ENCODE measurements at regions not wholly inside any gene's neighbourhood (a gene's known extent, or its start where the extent isn't known, plus 50 kb on each side); places are given as distances from the start of the nearest gene placed in this dataset.

DNA sequence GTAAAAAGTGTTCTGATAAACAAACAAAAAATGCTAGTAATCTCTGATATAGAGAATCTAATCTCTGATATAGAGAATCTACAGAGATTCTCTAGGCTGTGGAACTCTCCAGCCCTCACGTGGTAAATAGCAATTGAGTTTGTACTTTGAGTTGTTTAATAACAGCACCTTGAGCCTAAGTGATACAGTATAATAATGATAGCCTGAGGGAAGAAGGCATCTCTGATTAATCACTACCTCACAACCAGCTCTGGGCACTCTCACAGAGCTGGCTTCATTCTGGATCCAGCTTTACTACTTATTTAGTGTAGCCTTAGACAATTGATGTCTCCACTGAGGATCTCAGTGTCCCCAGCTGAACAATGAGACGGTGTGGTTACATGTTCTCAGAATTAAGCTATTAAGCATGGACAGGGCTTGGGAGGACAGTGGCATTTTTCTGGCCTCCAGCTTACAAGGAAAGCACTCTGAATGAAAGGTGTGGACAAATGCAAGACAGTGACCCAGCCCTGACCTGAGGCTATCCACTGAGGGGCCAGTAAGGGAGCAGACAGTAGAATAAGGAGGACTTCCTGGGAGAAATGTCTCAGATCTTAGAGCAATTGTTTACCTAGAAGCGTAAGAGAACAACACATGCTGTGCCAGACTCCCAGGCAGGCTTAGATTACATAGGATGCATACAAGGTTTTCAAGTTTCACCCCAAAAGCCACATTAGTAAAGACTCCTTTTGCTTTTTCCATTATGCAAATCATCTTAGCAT is 88.7 kb upstream of the DRD2 start:
- WGBS, 3 donors, result 58 to 73% (median 66%) methylated on average over 3 of the region's 3 CpGs
- no peak for DNase-seq
- intact Hi-C loops (cut with DNase I), result no loop called here
- H3K36me3 ChIP-seq (ENCODE audit: insufficient read depth in 1 of 2, low read depth in 1 of 2), result no peaks in the 10 kb centered on the region
- H3K9me3 ChIP-seq, result no peaks in the 10 kb centered on the region
- H3K4me1 ChIP-seq, result no peaks in the 10 kb centered on the region
- no peak overlapping the region for H3K27ac ChIP-seq
- no peaks in the 10 kb centered on the region for H3K27me3 ChIP-seq (ENCODE audit: insufficient read depth in 3 of 3, low read length in 2 of 3)
- TF ChIP-seq, protein P1, sequence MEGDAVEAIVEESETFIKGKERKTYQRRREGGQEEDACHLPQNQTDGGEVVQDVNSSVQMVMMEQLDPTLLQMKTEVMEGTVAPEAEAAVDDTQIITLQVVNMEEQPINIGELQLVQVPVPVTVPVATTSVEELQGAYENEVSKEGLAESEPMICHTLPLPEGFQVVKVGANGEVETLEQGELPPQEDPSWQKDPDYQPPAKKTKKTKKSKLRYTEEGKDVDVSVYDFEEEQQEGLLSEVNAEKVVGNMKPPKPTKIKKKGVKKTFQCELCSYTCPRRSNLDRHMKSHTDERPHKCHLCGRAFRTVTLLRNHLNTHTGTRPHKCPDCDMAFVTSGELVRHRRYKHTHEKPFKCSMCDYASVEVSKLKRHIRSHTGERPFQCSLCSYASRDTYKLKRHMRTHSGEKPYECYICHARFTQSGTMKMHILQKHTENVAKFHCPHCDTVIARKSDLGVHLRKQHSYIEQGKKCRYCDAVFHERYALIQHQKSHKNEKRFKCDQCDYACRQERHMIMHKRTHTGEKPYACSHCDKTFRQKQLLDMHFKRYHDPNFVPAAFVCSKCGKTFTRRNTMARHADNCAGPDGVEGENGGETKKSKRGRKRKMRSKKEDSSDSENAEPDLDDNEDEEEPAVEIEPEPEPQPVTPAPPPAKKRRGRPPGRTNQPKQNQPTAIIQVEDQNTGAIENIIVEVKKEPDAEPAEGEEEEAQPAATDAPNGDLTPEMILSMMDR (IDR thresholded peaks at IDR 0.05), result no peak
- no peak overlapping the region for H3K4me3 ChIP-seq
- no peak for ATAC-seq

DNA sequence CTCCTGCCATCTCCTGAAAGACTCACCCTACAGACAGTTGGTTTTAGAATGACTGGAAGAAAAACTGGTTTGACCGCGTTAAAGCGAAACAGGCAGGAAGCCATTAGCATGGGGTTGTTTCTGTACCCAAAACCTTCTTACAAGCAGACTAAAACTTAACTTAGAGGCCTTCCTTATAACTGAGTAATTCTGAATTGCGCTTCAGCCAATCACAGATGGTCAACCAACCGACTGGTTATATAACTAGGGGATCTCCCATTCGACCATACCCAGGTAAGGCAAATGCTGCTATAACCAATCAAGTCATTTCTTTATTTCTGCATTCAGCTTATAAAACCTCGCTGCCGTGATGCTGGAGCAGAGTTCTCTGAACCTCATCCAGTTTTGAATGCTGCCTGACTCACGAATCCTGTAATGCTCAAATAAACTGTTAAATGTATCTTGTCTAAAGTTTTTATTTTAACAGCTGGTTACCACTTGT is 87.8 kb upstream of the DRD2 start:
- WGBS, 3 donors, result 80 to 83% (median 80%) methylated on average over 9 of the region's 9 CpGs
- Histone ChIP-seq H3K4me3 (no peak overlapping the region), H3K36me3 (ENCODE audit: insufficient read depth in 1 of 2, low read depth in 1 of 2) (no peaks in the 10 kb centered on the region), H3K9me3 (no peaks in the 10 kb centered on the region), H3K27ac (no peak overlapping the region), H3K27me3 (ENCODE audit: insufficient read depth in 3 of 3, low read length in 2 of 3) (no peaks in the 10 kb centered on the region), H3K4me1 (no peaks in the 10 kb centered on the region)
- ATAC-seq (no peak), DNase-seq (no peak)
- intact Hi-C loops (cut with DNase I), result no loop called here
- TF ChIP-seq, protein P1 (IDR thresholded peaks at IDR 0.05), result no peak

DNA sequence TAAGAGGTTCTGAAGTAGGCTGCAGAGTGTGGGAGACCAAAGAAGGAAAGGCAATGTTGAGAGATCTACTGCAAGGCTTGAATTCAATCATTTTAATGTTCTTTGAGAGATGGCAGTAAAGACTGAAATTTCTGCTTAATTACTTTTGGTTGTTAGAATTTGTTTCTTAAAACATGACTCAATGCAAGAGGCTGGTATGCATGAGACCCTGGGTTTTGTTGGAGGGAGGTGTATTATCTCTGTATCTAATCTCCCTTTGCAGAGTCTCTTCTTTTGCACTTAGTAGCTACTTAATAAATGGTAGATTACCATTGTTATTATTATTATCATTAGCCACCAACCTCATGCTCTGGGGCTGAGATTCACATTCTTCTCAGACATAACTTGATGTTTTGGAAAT is 87.4 kb upstream of the DRD2 start:
- Histone ChIP-seq H3K9me3 (no peaks in the 10 kb centered on the region), H3K4me3 (no peak overlapping the region), H3K27ac (no peak overlapping the region), H3K27me3 (ENCODE audit: insufficient read depth in 3 of 3, low read length in 2 of 3) (no peaks in the 10 kb centered on the region), H3K4me1 (no peaks in the 10 kb centered on the region), H3K36me3 (ENCODE audit: insufficient read depth in 1 of 2, low read depth in 1 of 2) (no peaks in the 10 kb centered on the region)
- intact Hi-C loops (cut with DNase I), result no loop called here
- TF ChIP-seq, protein P1 (IDR thresholded peaks at IDR 0.05), result no peak
- DNase-seq (no peak), ATAC-seq (no peak)

- 86 to 93% (median 91%) methylated on average over 4 of the region's 4 CpGs for WGBS, 3 donors
- H3K9me3 ChIP-seq, result no peaks in the 10 kb centered on the region
- ATAC-seq (no peak), DNase-seq (no peak)
- no peak overlapping the region for H3K27ac ChIP-seq
- no peaks in the 10 kb centered on the region for H3K4me1 ChIP-seq
- H3K36me3 ChIP-seq (ENCODE audit: insufficient read depth in 1 of 2, low read depth in 1 of 2), result no peaks in the 10 kb centered on the region
- H3K27me3 ChIP-seq (ENCODE audit: insufficient read depth in 3 of 3, low read length in 2 of 3), result no peaks in the 10 kb centered on the region
- intact Hi-C loops (cut with DNase I), result loop anchor here in 1 of 2 donors (10.0 kb wide), 1 partner anchor 177 kb away; no protein-coding TSS in a partner anchor
- TF ChIP-seq, protein P1 (IDR thresholded peaks at IDR 0.05), result no peak
- no peak overlapping the region for H3K4me3 ChIP-seq
Measured at GRCh38 chr11:113557926-113558325, 82.7 kb upstream of the DRD2 start.

GRCh38 chr11:113556036-113556435 is 80.8 kb upstream of the DRD2 start:
- DNase-seq, result no peak
- no peak for ATAC-seq
- Histone ChIP-seq H3K9me3 (no peaks in the 10 kb centered on the region), H3K4me3 (no peak overlapping the region), H3K36me3 (ENCODE audit: insufficient read depth in 1 of 2, low read depth in 1 of 2) (no peaks in the 10 kb centered on the region), H3K4me1 (no peaks in the 10 kb centered on the region), H3K27ac (no peak overlapping the region), H3K27me3 (ENCODE audit: insufficient read depth in 3 of 3, low read length in 2 of 3) (no peaks in the 10 kb centered on the region)
- intact Hi-C loops (cut with DNase I), result loop anchor here in 1 of 2 donors (10.0 kb wide), 1 partner anchor 179 kb away; no protein-coding TSS in a partner anchor
- TF ChIP-seq, protein P1 (IDR thresholded peaks at IDR 0.05), result no peak
- 77 to 91% (median 79%) methylated on average over 3 of the region's 3 CpGs for WGBS, 3 donors
